HepG2 (cell line): ENCODE measurements at regions not wholly inside any gene's neighbourhood (a gene's known extent, or its start where the extent isn't known, plus 50 kb on each side); places are given as distances from the start of the nearest gene placed in this dataset.
A peak's percentile ranks its signal among the peaks of the same experiment; 100 is the strongest.

ENCODE experiments used
- ATM ChIP-seq: fragments of 450-650 bp; IDR thresholded peaks from 2 replicates; pipeline ENCODE4 v1.7.1; 2017; ENCODE audit warnings: mild to moderate bottlenecking, borderline replicate concordance
- CTCF ChIP-seq: sonication (generic); formaldehyde crosslinking; IDR thresholded peaks from 2 replicates; pipeline ENCODE4 v1.5.0; 2020; ENCODE audit warnings: mild to moderate bottlenecking, missing genetic modification reagents, moderate library complexity
- HDAC1 ChIP-seq: sonication (generic); formaldehyde crosslinking; IDR thresholded peaks from 2 replicates; pipeline ENCODE4 v1.5.1; 2020; ENCODE audit warnings: mild to moderate bottlenecking, missing genetic modification reagents
- HNRNPK ChIP-seq: fragments of 200-400 bp; formaldehyde crosslinking; IDR thresholded peaks from 2 replicates; pipeline ENCODE4 v1.6.1; 2018; ENCODE audit warnings: low read length, low read depth, moderate library complexity, mild to moderate bottlenecking; ENCODE audit not compliant: poor library complexity, severe bottlenecking
- HOMEZ ChIP-seq: IDR thresholded peaks from 2 replicates; pipeline ENCODE4 v1.6.1; 2016; ENCODE audit warnings: low read depth
- PBX2 ChIP-seq: IDR thresholded peaks from 2 replicates; pipeline ENCODE4 v1.6.1; 2016; ENCODE audit warnings: control low read depth
- REPIN1 ChIP-seq: sonication (generic); formaldehyde crosslinking; IDR thresholded peaks from 2 replicates; pipeline ENCODE4 v1.8.0; 2022; ENCODE audit warnings: missing genetic modification reagents, low read depth, mild to moderate bottlenecking, borderline replicate concordance
- SALL1 ChIP-seq: sonication (generic); formaldehyde crosslinking; IDR thresholded peaks from 2 replicates; pipeline ENCODE4 v1.8.0; 2022; ENCODE audit warnings: mild to moderate bottlenecking, missing genetic modification reagents
- STAG1 ChIP-seq: sonication (generic); formaldehyde crosslinking; IDR thresholded peaks from 2 replicates; pipeline ENCODE4 v1.4.0; 2020; ENCODE audit warnings: missing genetic modification reagents
- THAP11 ChIP-seq: IDR thresholded peaks from 2 replicates; pipeline ENCODE4 v1.6.1; 2016; ENCODE audit warnings: missing biosample characterization, missing genetic modification reagents
- ZBTB39 ChIP-seq: sonication (generic); formaldehyde crosslinking; IDR thresholded peaks from 2 replicates; pipeline ENCODE4 v1.5.0; 2020; ENCODE audit warnings: missing genetic modification reagents
- ZMYM4 ChIP-seq: sonication (generic); formaldehyde crosslinking; IDR thresholded peaks from 2 replicates; pipeline ENCODE4 v1.8.1; 2023; ENCODE audit warnings: mild to moderate bottlenecking, missing genetic modification reagents
- ZNF205 ChIP-seq: IDR thresholded peaks from 2 replicates; pipeline ENCODE4 v1.6.1; 2018; ENCODE audit warnings: missing biosample characterization, missing genetic modification reagents
- ZNF350 ChIP-seq: sonication (generic); formaldehyde crosslinking; IDR thresholded peaks from 2 replicates; pipeline ENCODE4 v1.4.0; 2020; ENCODE audit warnings: mild to moderate bottlenecking, low read depth, missing genetic modification reagents, borderline replicate concordance
- ZNF580 ChIP-seq: IDR thresholded peaks from 2 replicates; pipeline ENCODE4 v1.6.1; 2016; ENCODE audit warnings: low read depth, borderline replicate concordance
- ZNF709 ChIP-seq: sonication (generic); formaldehyde crosslinking; IDR thresholded peaks from 2 replicates; pipeline ENCODE4 v1.5.0; 2020; ENCODE audit warnings: mild to moderate bottlenecking, missing genetic modification reagents
- ZNF784 ChIP-seq: sonication (generic); formaldehyde crosslinking; IDR thresholded peaks from 2 replicates; pipeline ENCODE4 v1.5.1; 2020; ENCODE audit warnings: missing genetic modification reagents, mild to moderate bottlenecking, borderline replicate concordance
- ZUFSP ChIP-seq: sonication (generic); formaldehyde crosslinking; IDR thresholded peaks from 2 replicates; pipeline ENCODE4 v1.9.0; 2021; ENCODE audit warnings: missing genetic modification reagents, mild to moderate bottlenecking, borderline replicate concordance

- no peak for TF ChIP-seq ZUFSP (CRISPR knock-in tag)
- TF ChIP-seq HOMEZ (CRISPR knock-in tag) = 0 out of 2 replicates have a peak, but pooled peaks have one; percentile 11
- peak; percentile 59; the same call in 1 of the 2 replicates for TF ChIP-seq REPIN1 (CRISPR knock-in tag)
- TF ChIP-seq ZBTB39 (CRISPR knock-in tag) = no peak
- TF ChIP-seq ZMYM4 (CRISPR knock-in tag) = peak; percentile 87
- peak; percentile 34; the same call in 1 of the 2 replicates for TF ChIP-seq ZNF580 (CRISPR knock-in tag)
- peak; percentile 29; the same call in 1 of the 2 replicates for TF ChIP-seq ZNF350 (CRISPR knock-in tag)
- peak; percentile 49; the same call in 1 of the 2 replicates for TF ChIP-seq SALL1 (CRISPR knock-in tag)
- TF ChIP-seq PBX2 (CRISPR knock-in tag) = peak; percentile 60; the same call in 1 of the 2 replicates
- TF ChIP-seq ZNF205 = 0 out of 2 replicates have a peak, but pooled peaks have one; percentile 21
- TF ChIP-seq ZNF784 (CRISPR knock-in tag) = 0 out of 2 replicates have a peak, but pooled peaks have one; percentile 45
- TF ChIP-seq HDAC1 = no peak
- TF ChIP-seq THAP11 (CRISPR knock-in tag) = peak; percentile 44; the same call in 1 of the 2 replicates
- peak; percentile 83 for TF ChIP-seq STAG1
- TF ChIP-seq CTCF = peak; percentile 89
- no peak for TF ChIP-seq HNRNPK
- TF ChIP-seq ATM = no peak
- 0 out of 2 replicates have a peak, but pooled peaks have one; percentile 20 for TF ChIP-seq ZNF709 (CRISPR knock-in tag)
These were observed 70.8 kb upstream of the UCN3 start (continued) for GRCh38 chr10:5293691-5294550.
